ENCODE measurements at regions not wholly inside any gene's neighbourhood (a gene's known extent, or its start where the extent isn't known, plus 50 kb on each side); places are given as distances from the start of the nearest gene placed in this dataset.

DNA sequence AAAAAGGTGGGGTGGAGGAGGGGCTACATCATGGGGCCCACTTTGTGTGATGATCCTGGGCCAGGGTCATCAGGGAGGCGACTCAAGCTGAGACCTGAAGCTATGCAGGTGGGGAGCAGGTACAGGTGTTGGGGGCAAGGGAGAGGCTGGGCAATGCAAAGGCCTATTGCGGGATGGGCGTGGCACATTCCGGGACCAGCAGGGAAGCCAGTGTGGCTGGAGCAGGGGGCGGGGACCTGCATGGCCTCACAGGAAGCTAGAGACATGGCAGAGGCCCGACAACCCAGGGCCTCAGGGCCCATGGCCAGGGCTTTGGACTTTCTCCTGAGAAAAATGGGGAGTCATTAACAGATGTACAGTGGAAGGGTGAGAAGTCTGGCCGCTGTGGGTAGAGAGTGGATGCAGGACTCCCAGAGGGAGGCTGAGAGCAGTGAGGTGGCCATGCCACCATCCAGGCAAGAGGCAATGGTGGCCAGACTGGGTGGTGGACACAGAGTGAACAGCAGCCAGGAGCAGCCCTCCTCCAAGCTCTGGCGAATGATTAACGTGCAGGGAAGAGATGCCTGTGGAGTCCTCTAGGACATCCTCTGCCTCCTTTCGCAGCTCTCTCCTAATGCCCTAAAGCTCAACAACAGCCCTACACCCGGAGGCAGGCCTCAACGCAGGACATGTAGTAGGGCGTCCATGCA lies 122.6 kb upstream of the ATP2B2 start:
- Histone ChIP-seq H3K9me3 (ENCODE audit: control insufficient read depth, insufficient read depth, low read length) (no peaks in the 10 kb centered on the region), H3K4me3 (ENCODE audit: low read depth, low read length) (no peak overlapping the region), H3K36me3 (ENCODE audit: control insufficient read depth, insufficient read depth, low read length) (no peaks in the 10 kb centered on the region), H3K4me1 (ENCODE audit: control insufficient read depth, insufficient read depth, low read length) (peaks cover 10% of the 10 kb centered on the region), H3K27ac (ENCODE audit: low read depth, low read length) (no peak overlapping the region), H3K27me3 (ENCODE audit: control insufficient read depth, insufficient read depth, low read length) (no peaks in the 10 kb centered on the region), H3K9ac (ENCODE audit: low read depth, low read length) (no peak overlapping the region)

DNA sequence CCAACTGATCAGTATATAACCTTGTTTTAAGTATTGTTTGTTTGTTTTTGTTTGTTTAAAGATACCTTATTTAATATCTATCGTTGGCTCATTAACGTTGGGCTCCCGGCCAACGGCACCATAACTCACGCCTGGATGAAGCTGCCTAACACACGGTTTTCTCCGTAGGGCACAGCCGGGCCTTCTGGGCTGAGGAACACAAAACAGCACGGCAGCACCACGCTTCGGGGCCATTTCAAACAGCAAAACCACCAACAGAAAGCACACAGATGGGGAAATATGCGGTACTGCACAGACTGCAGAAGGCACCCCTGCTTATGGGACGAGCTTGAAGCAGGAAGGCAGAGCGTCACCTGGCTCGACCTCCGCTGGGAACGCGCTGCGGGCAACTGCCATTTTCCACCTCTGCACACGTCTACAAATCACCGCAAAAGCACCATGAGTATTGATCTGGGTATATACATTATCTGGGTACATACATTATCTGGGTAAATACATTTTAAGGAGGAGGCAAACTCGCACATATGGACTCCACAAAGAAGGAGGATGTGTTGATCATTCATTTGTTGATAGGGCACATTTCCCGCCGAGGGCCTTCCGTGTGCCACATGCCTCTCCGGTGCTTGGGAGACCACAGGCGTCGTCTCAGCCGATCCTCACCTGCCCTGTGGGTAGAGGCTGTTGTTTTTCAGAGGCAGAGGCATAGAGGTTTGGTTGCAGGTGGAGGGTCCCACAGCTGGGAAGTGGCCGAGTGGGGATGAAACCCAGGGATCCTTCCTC lies 123.7 kb upstream of the ATP2B2 start:
- no peak overlapping the region for H3K27ac ChIP-seq (ENCODE audit: low read depth, low read length)
- H3K4me3 ChIP-seq (ENCODE audit: low read depth, low read length), result no peak overlapping the region
- H3K27me3 ChIP-seq (ENCODE audit: control insufficient read depth, insufficient read depth, low read length), result no peaks in the 10 kb centered on the region
- H3K9me3 ChIP-seq (ENCODE audit: control insufficient read depth, insufficient read depth, low read length), result no peaks in the 10 kb centered on the region
- no peak overlapping the region for H3K9ac ChIP-seq (ENCODE audit: low read depth, low read length)
- no peaks in the 10 kb centered on the region for H3K36me3 ChIP-seq (ENCODE audit: control insufficient read depth, insufficient read depth, low read length)
- H3K4me1 ChIP-seq (ENCODE audit: control insufficient read depth, insufficient read depth, low read length), result peaks cover 10% of the 10 kb centered on the region

DNA sequence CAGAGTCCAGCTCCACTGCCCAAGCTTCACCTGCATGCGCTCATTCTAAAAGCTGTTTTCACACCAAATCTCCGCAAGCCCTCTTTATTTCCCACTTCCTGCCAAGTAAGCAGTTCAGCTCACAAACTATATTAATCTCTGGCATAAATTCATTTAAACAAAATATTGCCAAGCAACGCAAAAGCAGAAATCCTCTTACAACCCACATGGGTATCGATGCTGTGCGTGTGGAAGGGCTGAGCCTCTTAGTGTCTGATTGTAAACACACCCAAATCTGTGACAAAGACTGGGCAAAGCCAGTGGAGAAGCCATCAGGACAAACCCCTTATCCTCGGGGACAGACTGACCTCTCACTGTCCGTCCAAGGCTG lies 124.3 kb upstream of the ATP2B2 start:
- Histone ChIP-seq H3K27me3 (ENCODE audit: control insufficient read depth, insufficient read depth, low read length) (no peaks in the 10 kb centered on the region), H3K4me1 (ENCODE audit: control insufficient read depth, insufficient read depth, low read length) (peaks cover 10% of the 10 kb centered on the region), H3K9me3 (ENCODE audit: control insufficient read depth, insufficient read depth, low read length) (no peaks in the 10 kb centered on the region), H3K9ac (ENCODE audit: low read depth, low read length) (no peak overlapping the region), H3K4me3 (ENCODE audit: low read depth, low read length) (no peak overlapping the region), H3K27ac (ENCODE audit: low read depth, low read length) (no peak overlapping the region), H3K36me3 (ENCODE audit: control insufficient read depth, insufficient read depth, low read length) (no peaks in the 10 kb centered on the region)

DNA sequence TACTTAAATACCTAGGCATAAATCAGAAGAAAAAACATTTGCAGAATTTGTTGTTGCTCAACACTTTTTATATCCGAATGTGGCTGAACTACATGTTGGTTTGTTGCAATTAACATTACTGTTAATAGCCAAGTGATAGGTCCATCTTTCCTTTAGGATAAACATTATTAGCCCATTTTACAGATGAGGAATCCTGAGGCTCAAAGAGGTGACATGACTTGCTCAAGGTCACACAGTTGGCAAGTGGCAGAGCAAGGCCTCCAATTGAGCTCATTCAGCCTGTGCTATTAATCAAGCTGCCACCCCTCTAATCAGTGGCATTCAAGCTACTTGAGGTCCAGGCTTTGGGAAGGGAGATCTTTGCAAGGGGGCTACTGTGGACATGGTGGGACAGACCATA lies 125.8 kb upstream of the ATP2B2 start:
- Histone ChIP-seq H3K9ac (ENCODE audit: low read depth, low read length) (no peak overlapping the region), H3K9me3 (ENCODE audit: control insufficient read depth, insufficient read depth, low read length) (no peaks in the 10 kb centered on the region), H3K27ac (ENCODE audit: low read depth, low read length) (no peak overlapping the region), H3K36me3 (ENCODE audit: control insufficient read depth, insufficient read depth, low read length) (no peaks in the 10 kb centered on the region), H3K27me3 (ENCODE audit: control insufficient read depth, insufficient read depth, low read length) (no peaks in the 10 kb centered on the region), H3K4me3 (ENCODE audit: low read depth, low read length) (no peak overlapping the region), H3K4me1 (ENCODE audit: control insufficient read depth, insufficient read depth, low read length) (peaks cover 10% of the 10 kb centered on the region)

DNA sequence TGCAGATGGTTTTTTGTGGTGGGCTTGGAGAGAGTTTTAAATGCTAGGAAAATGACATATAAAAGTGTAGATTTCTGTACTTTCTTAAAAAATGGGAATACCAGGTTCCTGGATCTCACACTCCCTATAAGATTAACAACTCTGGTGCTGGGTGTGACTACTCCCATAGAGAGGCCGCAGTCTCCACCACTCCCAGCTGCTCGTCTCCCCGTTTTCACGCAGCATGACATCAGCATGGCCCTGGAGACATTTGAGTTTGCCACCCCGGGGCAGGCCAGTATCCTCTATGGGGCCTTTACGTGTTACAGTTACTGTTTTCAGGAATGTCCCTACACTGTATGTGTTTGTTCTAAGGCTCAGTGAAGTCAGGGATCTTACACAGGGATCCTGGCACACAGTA lies 126.7 kb upstream of the ATP2B2 start:
- no peaks in the 10 kb centered on the region for H3K27me3 ChIP-seq (ENCODE audit: control insufficient read depth, insufficient read depth, low read length)
- no peaks in the 10 kb centered on the region for H3K9me3 ChIP-seq (ENCODE audit: control insufficient read depth, insufficient read depth, low read length)
- H3K9ac ChIP-seq (ENCODE audit: low read depth, low read length), result no peak overlapping the region
- no peak overlapping the region for H3K27ac ChIP-seq (ENCODE audit: low read depth, low read length)
- H3K36me3 ChIP-seq (ENCODE audit: control insufficient read depth, insufficient read depth, low read length), result no peaks in the 10 kb centered on the region
- H3K4me1 ChIP-seq (ENCODE audit: control insufficient read depth, insufficient read depth, low read length), result peaks cover 10% of the 10 kb centered on the region
- no peak overlapping the region for H3K4me3 ChIP-seq (ENCODE audit: low read depth, low read length)

DNA sequence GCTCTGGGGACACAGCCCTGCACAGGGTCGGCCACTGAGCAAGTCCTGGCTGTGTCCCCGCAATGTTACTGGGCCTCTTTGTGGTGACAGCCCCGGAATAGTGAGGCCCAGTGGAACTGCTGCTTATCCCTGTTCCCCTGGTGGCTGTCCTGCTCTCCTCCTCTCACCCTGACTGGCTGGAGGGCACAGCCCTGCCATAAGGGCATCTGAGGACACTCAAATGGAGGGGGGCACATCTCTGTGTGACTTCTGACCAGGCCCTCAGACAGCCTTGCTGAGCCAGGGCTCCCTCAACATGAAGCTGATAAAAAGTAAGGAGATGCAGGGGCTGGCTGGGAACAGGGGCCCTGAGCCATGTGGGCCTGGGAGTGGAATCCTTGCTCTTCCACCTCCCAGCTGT lies 127.4 kb upstream of the ATP2B2 start:
- Histone ChIP-seq H3K4me1 (ENCODE audit: control insufficient read depth, insufficient read depth, low read length) (peaks cover 7% of the 10 kb centered on the region; the same call in 1 of the 2 replicates), H3K9me3 (ENCODE audit: control insufficient read depth, insufficient read depth, low read length) (0 out of 2 replicates have a peak, but pooled peaks cover 2% of the 10 kb centered on the region), H3K27ac (ENCODE audit: low read depth, low read length) (no peak overlapping the region), H3K9ac (ENCODE audit: low read depth, low read length) (no peak overlapping the region), H3K27me3 (ENCODE audit: control insufficient read depth, insufficient read depth, low read length) (no peaks in the 10 kb centered on the region), H3K36me3 (ENCODE audit: control insufficient read depth, insufficient read depth, low read length) (no peaks in the 10 kb centered on the region), H3K4me3 (ENCODE audit: low read depth, low read length) (no peak overlapping the region)

DNA sequence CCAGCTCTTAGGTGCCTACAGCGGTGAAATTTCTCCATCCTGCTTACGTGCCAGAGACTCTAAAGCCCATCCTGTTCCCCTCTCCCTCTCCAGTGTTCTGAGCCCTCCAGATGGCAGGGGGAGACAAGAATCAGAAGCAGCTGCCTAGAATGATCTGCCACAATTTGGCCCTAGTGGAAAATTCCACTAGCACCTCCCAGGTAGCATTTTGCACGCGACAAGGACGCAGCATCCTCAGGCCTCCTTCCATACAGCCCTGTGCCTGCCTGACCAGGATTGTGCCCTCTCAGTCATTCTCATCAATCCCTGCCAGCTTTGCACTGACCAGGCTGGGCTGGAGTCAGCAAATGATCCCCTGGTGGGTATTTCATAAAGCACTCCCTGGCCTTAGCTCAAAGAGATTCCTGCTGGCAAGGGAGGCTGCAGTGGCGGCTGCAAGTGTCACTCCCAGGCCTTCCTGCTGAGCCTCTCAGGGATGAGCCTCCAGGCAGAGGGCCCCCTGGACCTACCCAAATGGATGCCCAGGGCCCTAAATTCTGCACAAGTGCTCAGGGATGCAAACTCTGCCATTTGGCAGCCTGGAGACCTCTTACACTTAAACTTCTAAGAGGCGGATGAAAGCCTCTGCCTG lies 130.2 kb upstream of the ATP2B2 start:
- 0 out of 2 replicates have a peak, but pooled peaks cover 6% of the 10 kb centered on the region for H3K9me3 ChIP-seq (ENCODE audit: control insufficient read depth, insufficient read depth, low read length)
- no peaks in the 10 kb centered on the region for H3K36me3 ChIP-seq (ENCODE audit: control insufficient read depth, insufficient read depth, low read length)
- no peak overlapping the region for H3K4me3 ChIP-seq (ENCODE audit: low read depth, low read length)
- no peak overlapping the region for H3K9ac ChIP-seq (ENCODE audit: low read depth, low read length)
- no peaks in the 10 kb centered on the region for H3K27me3 ChIP-seq (ENCODE audit: control insufficient read depth, insufficient read depth, low read length)
- no peaks in the 10 kb centered on the region for H3K4me1 ChIP-seq (ENCODE audit: control insufficient read depth, insufficient read depth, low read length)
- H3K27ac ChIP-seq (ENCODE audit: low read depth, low read length), result no peak overlapping the region

DNA sequence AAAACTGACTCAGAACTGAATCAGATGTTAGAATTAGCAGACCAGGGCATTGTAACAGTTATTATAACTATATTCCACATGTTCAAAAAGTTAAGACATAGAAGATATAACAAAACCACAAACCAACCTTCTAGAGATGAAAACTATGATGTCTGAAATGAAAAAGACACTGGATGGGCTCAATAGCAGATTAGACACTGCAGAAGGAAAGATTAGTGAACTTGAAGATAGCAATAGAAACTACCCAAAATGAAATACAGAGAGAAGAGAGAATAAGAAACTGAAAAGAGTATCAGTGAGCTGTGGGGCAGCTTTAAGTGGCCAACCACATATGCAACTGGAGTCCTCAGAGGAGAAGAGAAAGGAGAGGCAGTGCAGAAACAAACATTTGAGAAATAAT lies 132.0 kb upstream of the ATP2B2 start:
- no peak overlapping the region for H3K9ac ChIP-seq (ENCODE audit: low read depth, low read length)
- no peaks in the 10 kb centered on the region for H3K36me3 ChIP-seq (ENCODE audit: control insufficient read depth, insufficient read depth, low read length)
- no peaks in the 10 kb centered on the region for H3K27me3 ChIP-seq (ENCODE audit: control insufficient read depth, insufficient read depth, low read length)
- H3K4me1 ChIP-seq (ENCODE audit: control insufficient read depth, insufficient read depth, low read length), result no peaks in the 10 kb centered on the region
- 0 out of 2 replicates have a peak, but pooled peaks cover 6% of the 10 kb centered on the region for H3K9me3 ChIP-seq (ENCODE audit: control insufficient read depth, insufficient read depth, low read length)
- no peak overlapping the region for H3K4me3 ChIP-seq (ENCODE audit: low read depth, low read length)
- H3K27ac ChIP-seq (ENCODE audit: low read depth, low read length), result no peak overlapping the region

DNA sequence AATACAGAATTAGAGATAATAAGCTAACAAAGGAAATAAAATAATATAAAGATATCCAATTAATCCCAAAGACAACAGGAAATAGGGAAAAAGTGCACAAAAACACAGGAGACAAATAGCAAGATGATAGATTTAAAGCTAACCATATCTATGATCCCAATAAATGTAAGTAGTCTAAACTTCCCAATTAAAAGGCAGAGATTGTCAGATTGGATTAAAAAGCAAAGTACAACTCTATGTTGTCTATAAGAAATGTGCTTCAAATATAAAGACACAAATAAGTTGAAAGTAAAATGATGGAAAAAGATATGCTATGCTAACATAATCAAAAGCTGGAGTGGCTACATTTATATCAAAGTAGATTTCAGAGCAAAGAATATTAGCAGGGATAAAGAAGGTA lies 133.1 kb upstream of the ATP2B2 start:
- no peaks in the 10 kb centered on the region for H3K36me3 ChIP-seq (ENCODE audit: control insufficient read depth, insufficient read depth, low read length)
- H3K9ac ChIP-seq (ENCODE audit: low read depth, low read length), result no peak overlapping the region
- no peak overlapping the region for H3K4me3 ChIP-seq (ENCODE audit: low read depth, low read length)
- no peaks in the 10 kb centered on the region for H3K4me1 ChIP-seq (ENCODE audit: control insufficient read depth, insufficient read depth, low read length)
- H3K9me3 ChIP-seq (ENCODE audit: control insufficient read depth, insufficient read depth, low read length), result 0 out of 2 replicates have a peak, but pooled peaks cover 6% of the 10 kb centered on the region
- H3K27me3 ChIP-seq (ENCODE audit: control insufficient read depth, insufficient read depth, low read length), result no peaks in the 10 kb centered on the region
- H3K27ac ChIP-seq (ENCODE audit: low read depth, low read length), result no peak overlapping the region

DNA sequence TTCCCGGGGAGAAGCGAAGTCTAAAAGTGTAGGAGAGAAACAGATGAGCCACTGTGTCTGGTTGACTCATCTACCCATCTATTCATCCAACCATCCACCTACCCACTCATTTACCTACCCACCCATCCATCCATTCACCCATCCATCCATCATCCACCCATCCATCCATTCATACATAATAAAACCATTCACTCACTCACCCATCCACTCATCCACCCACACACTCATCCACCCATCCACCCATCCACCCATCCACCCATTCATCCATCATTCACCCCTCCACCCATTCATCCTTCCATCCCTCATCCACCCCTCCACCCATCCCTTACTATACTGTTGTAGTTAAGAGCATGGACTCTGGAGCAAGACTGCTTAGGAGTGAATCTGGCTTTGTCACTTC lies 136.4 kb upstream of the ATP2B2 start:
- H3K4me3 ChIP-seq (ENCODE audit: low read depth, low read length), result no peak overlapping the region
- H3K9ac ChIP-seq (ENCODE audit: low read depth, low read length), result no peak overlapping the region
- no peak overlapping the region for H3K27ac ChIP-seq (ENCODE audit: low read depth, low read length)
- H3K27me3 ChIP-seq (ENCODE audit: control insufficient read depth, insufficient read depth, low read length), result no peaks in the 10 kb centered on the region
- H3K4me1 ChIP-seq (ENCODE audit: control insufficient read depth, insufficient read depth, low read length), result no peaks in the 10 kb centered on the region
- 0 out of 2 replicates have a peak, but pooled peaks cover 6% of the 10 kb centered on the region for H3K9me3 ChIP-seq (ENCODE audit: control insufficient read depth, insufficient read depth, low read length)
- no peaks in the 10 kb centered on the region for H3K36me3 ChIP-seq (ENCODE audit: control insufficient read depth, insufficient read depth, low read length)

DNA sequence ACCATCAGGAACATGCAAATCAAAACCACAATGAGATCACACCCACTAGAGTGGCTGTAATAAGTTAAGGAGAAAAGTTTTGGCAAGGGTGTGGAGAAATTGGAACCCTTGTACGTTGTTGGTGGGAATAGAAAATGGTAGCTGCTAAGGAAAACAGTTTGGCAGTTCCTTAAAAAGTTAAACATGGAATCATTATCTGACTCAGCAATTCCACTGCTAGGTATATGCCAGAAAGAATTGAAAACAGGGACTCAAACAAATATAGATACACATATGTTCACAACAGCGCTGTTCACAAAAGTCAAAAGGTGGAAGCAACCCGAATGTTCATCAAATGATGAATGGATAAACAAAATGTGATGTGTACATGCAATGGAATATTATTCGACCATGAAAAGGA lies 138.8 kb upstream of the ATP2B2 start:
- no peaks in the 10 kb centered on the region for H3K27me3 ChIP-seq (ENCODE audit: control insufficient read depth, insufficient read depth, low read length)
- no peaks in the 10 kb centered on the region for H3K4me1 ChIP-seq (ENCODE audit: control insufficient read depth, insufficient read depth, low read length)
- H3K4me3 ChIP-seq (ENCODE audit: low read depth, low read length), result no peak overlapping the region
- H3K27ac ChIP-seq (ENCODE audit: low read depth, low read length), result no peak overlapping the region
- H3K36me3 ChIP-seq (ENCODE audit: control insufficient read depth, insufficient read depth, low read length), result no peaks in the 10 kb centered on the region
- no peak overlapping the region for H3K9ac ChIP-seq (ENCODE audit: low read depth, low read length)
- H3K9me3 ChIP-seq (ENCODE audit: control insufficient read depth, insufficient read depth, low read length), result no peaks in the 10 kb centered on the region

Data from HUES48 (cell line).